ENCODE measurements at regions not wholly inside any gene's neighbourhood (a gene's known extent, or its start where the extent isn't known, plus 50 kb on each side); places are given as distances from the start of the nearest gene placed in this dataset.
"Not testable (repeated sequence)": the region's sequence is repeated elsewhere in the genome, so short reads cannot be mapped to it uniquely, and the experiment has no call there.

DNA sequence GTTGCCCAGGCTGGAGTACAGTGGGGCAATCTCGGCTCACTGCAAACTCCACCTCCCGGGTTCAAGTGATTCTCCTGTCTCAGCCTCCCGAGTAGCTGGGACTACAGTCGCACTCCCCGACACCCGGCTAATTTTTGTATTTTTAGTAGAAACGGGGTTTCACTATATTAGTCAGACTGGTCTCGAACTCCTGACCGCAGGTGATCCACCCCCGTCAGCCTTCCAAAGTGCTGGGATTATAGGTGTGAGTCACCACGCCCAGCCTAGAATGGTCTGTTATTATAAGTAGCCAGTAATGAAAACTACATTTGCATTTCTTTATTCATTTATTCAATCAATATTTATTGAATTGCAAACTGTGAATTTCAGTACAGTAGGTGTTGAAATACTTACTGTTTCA, 72.6 kb upstream of the ABCA1 start:
- ATAC-seq (ENCODE audit: low read depth in 2 of 2); H3K4me1 ChIP-seq (ENCODE audit: control insufficient read depth, insufficient read depth, low read length, poor library complexity, severe bottlenecking); H3K4me3 Mint-ChIP-seq; H3K4me3 ChIP-seq (ENCODE audit: low read depth, low read length); H3K36me3 Mint-ChIP-seq; H3K9me3 ChIP-seq (ENCODE audit: control insufficient read depth in 2 of 2, low read length in 2 of 2); H3K27ac Mint-ChIP-seq; H3K4me1 Mint-ChIP-seq; DNase-seq; H3K27ac ChIP-seq (ENCODE audit: insufficient read depth, low read length, poor library complexity, severe bottlenecking); H3K27me3 ChIP-seq (ENCODE audit: control insufficient read depth, insufficient read depth, low read length); H3K9me3 Mint-ChIP-seq; H3K36me3 ChIP-seq (ENCODE audit: control insufficient read depth, insufficient read depth, low read length): not testable (repeated sequence)
- peaks cover 17% of the 10 kb centered on the region for H3K27me3 Mint-ChIP-seq

- H3K9me3 Mint-ChIP-seq: peaks cover 0 to 2% (median 0%) of the 10 kb centered on the region in 7 donors
- H3K4me1 Mint-ChIP-seq: no peaks in the 10 kb centered on the region
- Histone ChIP-seq H3K27ac (ENCODE audit: insufficient read depth, low read length, poor library complexity, severe bottlenecking) (no peak overlapping the region), H3K36me3 (ENCODE audit: control insufficient read depth, insufficient read depth, low read length) (no peaks in the 10 kb centered on the region), H3K4me3 (ENCODE audit: low read depth, low read length) (no peak overlapping the region), H3K27me3 (ENCODE audit: control insufficient read depth, insufficient read depth, low read length) (no peaks in the 10 kb centered on the region), H3K9me3 (ENCODE audit: control insufficient read depth in 2 of 2, low read length in 2 of 2) (no peaks in the 10 kb centered on the region), H3K4me1 (ENCODE audit: control insufficient read depth, insufficient read depth, low read length, poor library complexity, severe bottlenecking) (no peaks in the 10 kb centered on the region)
- H3K4me3 Mint-ChIP-seq: no peak overlapping the region
- no peaks in the 10 kb centered on the region for H3K36me3 Mint-ChIP-seq
- H3K27me3 Mint-ChIP-seq: peaks cover 10% of the 10 kb centered on the region
- ATAC-seq (ENCODE audit: low read depth in 2 of 2) (no peak), DNase-seq (no peak)
- no peak overlapping the region for H3K27ac Mint-ChIP-seq
Measured at GRCh38 chr9:105004466-105005090, 76.6 kb upstream of the ABCA1 start.

DNA sequence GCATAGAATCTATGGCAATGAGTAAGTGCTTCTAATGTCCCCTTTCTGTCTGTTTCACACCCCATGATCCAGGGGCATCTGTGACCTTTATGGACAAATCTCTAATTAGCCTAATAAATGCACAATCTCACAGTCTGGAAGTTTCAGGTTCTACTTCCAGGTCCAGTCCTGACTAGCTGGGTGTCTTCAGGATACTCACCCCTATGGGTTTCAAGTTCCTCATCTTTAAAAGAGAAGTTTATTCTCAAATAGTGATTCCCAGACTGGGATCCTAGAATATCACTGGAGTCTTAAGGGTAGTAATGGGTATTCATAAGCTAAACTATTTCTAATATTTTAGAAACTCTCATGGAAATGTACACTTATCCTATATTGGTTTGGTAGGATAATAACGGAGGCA, 77.2 kb upstream of the ABCA1 start:
- H3K4me3 ChIP-seq (ENCODE audit: low read depth, low read length): no peak overlapping the region
- H3K27me3 ChIP-seq (ENCODE audit: control insufficient read depth, insufficient read depth, low read length): no peaks in the 10 kb centered on the region
- ATAC-seq (ENCODE audit: low read depth in 2 of 2) (no peak), DNase-seq (no peak)
- peaks cover 6% of the 10 kb centered on the region for H3K27me3 Mint-ChIP-seq
- no peaks in the 10 kb centered on the region for H3K4me1 Mint-ChIP-seq
- no peak overlapping the region for H3K27ac Mint-ChIP-seq
- no peak overlapping the region for H3K4me3 Mint-ChIP-seq
- H3K36me3 Mint-ChIP-seq: no peaks in the 10 kb centered on the region
- no peak overlapping the region for H3K27ac ChIP-seq (ENCODE audit: insufficient read depth, low read length, poor library complexity, severe bottlenecking)
- H3K9me3 Mint-ChIP-seq: peaks cover 0 to 2% (median 0%) of the 10 kb centered on the region in 7 donors
- no peaks in the 10 kb centered on the region for H3K36me3 ChIP-seq (ENCODE audit: control insufficient read depth, insufficient read depth, low read length)
- no peaks in the 10 kb centered on the region for H3K4me1 ChIP-seq (ENCODE audit: control insufficient read depth, insufficient read depth, low read length, poor library complexity, severe bottlenecking)
- no peaks in the 10 kb centered on the region for H3K9me3 ChIP-seq (ENCODE audit: control insufficient read depth in 2 of 2, low read length in 2 of 2)

- Mint-ChIP-seq H3K4me3 (no peak overlapping the region), H3K27me3 (peaks cover 11% of the 10 kb centered on the region)
- H3K9me3 ChIP-seq (ENCODE audit: control insufficient read depth in 2 of 2, low read length in 2 of 2): no peaks in the 10 kb centered on the region
Measured at GRCh38 chr9:105006514-105006913, 78.6 kb upstream of the ABCA1 start.

DNA sequence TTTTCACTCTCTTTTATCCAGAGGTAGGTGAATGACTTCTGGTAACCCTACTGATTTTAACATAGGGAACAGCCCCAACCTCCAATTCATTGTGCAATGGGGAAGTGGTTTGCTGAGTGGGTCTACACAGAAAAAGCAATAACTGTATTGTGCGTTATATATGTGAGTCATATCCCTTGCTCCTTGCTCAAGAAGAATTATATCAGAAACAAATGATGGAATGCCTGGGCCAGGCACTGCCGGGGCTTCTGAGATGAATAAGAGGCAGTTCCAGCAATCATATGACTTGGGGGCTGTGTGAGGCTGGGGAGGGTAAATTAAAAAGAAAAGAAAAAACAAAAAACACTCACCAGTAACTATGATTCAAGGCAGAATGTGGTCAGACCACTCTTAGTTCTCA, 79.2 kb upstream of the ABCA1 start:
- Mint-ChIP-seq H3K4me1 (peaks cover 0 to 4% (median 0%) of the 10 kb centered on the region in 4 donors), H3K9me3 (peaks cover 0 to 2% (median 0%) of the 10 kb centered on the region in 7 donors), H3K36me3 (no peaks in the 10 kb centered on the region), H3K27ac (no peak overlapping the region), H3K27me3 (peaks cover 12% of the 10 kb centered on the region), H3K4me3 (no peak overlapping the region)
- DNase-seq: no peak
- no peaks in the 10 kb centered on the region for H3K27me3 ChIP-seq (ENCODE audit: control insufficient read depth, insufficient read depth, low read length)
- H3K9me3 ChIP-seq (ENCODE audit: control insufficient read depth in 2 of 2, low read length in 2 of 2): no peaks in the 10 kb centered on the region
- ATAC-seq (ENCODE audit: low read depth in 2 of 2): peak in 1 of 2 donors; percentile 31
- H3K4me3 ChIP-seq (ENCODE audit: low read depth, low read length): no peak overlapping the region
- H3K36me3 ChIP-seq (ENCODE audit: control insufficient read depth, insufficient read depth, low read length): no peaks in the 10 kb centered on the region
- no peaks in the 10 kb centered on the region for H3K4me1 ChIP-seq (ENCODE audit: control insufficient read depth, insufficient read depth, low read length, poor library complexity, severe bottlenecking)
- no peak overlapping the region for H3K27ac ChIP-seq (ENCODE audit: insufficient read depth, low read length, poor library complexity, severe bottlenecking)

More at GRCh38 chr9:105006514-105006913, 78.6 kb upstream of the ABCA1 start:
- H3K4me3 ChIP-seq (ENCODE audit: low read depth, low read length): no peak overlapping the region
- ATAC-seq (ENCODE audit: low read depth in 2 of 2) (no peak), DNase-seq (no peak)
- no peak overlapping the region for H3K27ac ChIP-seq (ENCODE audit: insufficient read depth, low read length, poor library complexity, severe bottlenecking)
- no peaks in the 10 kb centered on the region for H3K27me3 ChIP-seq (ENCODE audit: control insufficient read depth, insufficient read depth, low read length)
- Mint-ChIP-seq H3K9me3 (peaks cover 0 to 2% (median 0%) of the 10 kb centered on the region in 7 donors), H3K36me3 (no peaks in the 10 kb centered on the region), H3K4me1 (peaks cover 0 to 2% (median 0%) of the 10 kb centered on the region in 4 donors), H3K27ac (no peak overlapping the region)
- H3K36me3 ChIP-seq (ENCODE audit: control insufficient read depth, insufficient read depth, low read length): no peaks in the 10 kb centered on the region
- no peaks in the 10 kb centered on the region for H3K4me1 ChIP-seq (ENCODE audit: control insufficient read depth, insufficient read depth, low read length, poor library complexity, severe bottlenecking)

DNA sequence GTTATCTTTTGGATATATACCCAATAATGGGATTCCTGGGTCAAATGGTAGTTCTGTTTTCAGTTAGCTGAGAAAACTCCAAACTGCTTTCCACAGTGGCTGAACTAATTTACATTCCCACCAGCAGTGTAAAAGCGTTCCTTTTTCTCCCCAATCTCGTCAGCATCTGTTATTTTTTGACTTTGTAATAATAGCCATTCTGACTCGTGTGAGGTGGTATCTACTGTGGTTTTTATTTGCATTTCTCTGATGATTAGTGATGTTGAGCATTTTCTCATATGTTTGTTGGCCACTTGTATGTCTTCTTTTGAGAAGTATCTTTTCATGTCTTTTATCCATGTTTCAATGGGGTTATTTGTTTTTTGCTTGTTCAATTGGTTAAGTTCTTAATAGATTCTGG, 82.1 kb upstream of the ABCA1 start:
- not testable (repeated sequence) for H3K36me3 Mint-ChIP-seq, H3K4me3 Mint-ChIP-seq

GRCh38 chr9:105021917-105022316, 94.0 kb upstream of the ABCA1 start:
- DNase-seq (peak in 1 of 3 donors; percentile 6), ATAC-seq (ENCODE audit: low read depth in 2 of 2) (no peak)
- Histone ChIP-seq H3K36me3 (ENCODE audit: control insufficient read depth, insufficient read depth, low read length) (no peaks in the 10 kb centered on the region), H3K4me3 (ENCODE audit: low read depth, low read length) (no peak overlapping the region), H3K4me1 (ENCODE audit: control insufficient read depth, insufficient read depth, low read length, poor library complexity, severe bottlenecking) (no peaks in the 10 kb centered on the region), H3K9me3 (ENCODE audit: control insufficient read depth in 2 of 2, low read length in 2 of 2) (no peaks in the 10 kb centered on the region), H3K27ac (ENCODE audit: insufficient read depth, low read length, poor library complexity, severe bottlenecking) (no peak overlapping the region), H3K27me3 (ENCODE audit: control insufficient read depth, insufficient read depth, low read length) (no peaks in the 10 kb centered on the region)
- Mint-ChIP-seq H3K27me3 (peaks cover 6% of the 10 kb centered on the region), H3K4me3 (no peak overlapping the region), H3K9me3 (peaks cover 0 to 1% (median 0%) of the 10 kb centered on the region in 7 donors), H3K4me1 (no peaks in the 10 kb centered on the region), H3K27ac (no peak overlapping the region), H3K36me3 (no peaks in the 10 kb centered on the region)

More for the DNA sequence above, 82.1 kb upstream of the ABCA1 start:
- not testable (repeated sequence) for H3K4me1 Mint-ChIP-seq; ATAC-seq (ENCODE audit: low read depth in 2 of 2); H3K27ac ChIP-seq (ENCODE audit: insufficient read depth, low read length, poor library complexity, severe bottlenecking); H3K4me3 ChIP-seq (ENCODE audit: low read depth, low read length); DNase-seq; H3K27me3 ChIP-seq (ENCODE audit: control insufficient read depth, insufficient read depth, low read length); H3K4me1 ChIP-seq (ENCODE audit: control insufficient read depth, insufficient read depth, low read length, poor library complexity, severe bottlenecking); H3K9me3 ChIP-seq (ENCODE audit: control insufficient read depth in 2 of 2, low read length in 2 of 2); H3K27ac Mint-ChIP-seq; H3K9me3 Mint-ChIP-seq; H3K36me3 ChIP-seq (ENCODE audit: control insufficient read depth, insufficient read depth, low read length)
- H3K27me3 Mint-ChIP-seq: peaks cover 16% of the 10 kb centered on the region

DNA sequence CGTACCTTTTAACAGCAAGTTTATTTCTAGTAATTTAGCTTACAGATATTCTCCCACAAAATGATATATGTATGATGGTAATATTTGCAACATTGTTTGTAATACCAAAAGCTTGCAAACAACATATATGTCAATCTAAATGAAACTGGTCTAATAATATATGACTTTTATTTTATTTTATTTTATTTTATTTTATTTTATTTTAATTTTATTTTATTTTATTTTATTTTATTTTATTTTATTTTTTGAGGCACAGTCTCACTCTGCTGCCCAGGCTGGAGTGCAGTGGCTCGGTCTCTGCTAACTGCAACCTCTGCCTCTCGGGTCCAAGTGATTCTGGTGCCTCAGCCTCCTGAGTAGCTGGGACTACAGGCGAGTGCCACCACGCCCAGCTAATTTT, 94.6 kb upstream of the ABCA1 start:
- not testable (repeated sequence) for H3K36me3 Mint-ChIP-seq; H3K4me3 Mint-ChIP-seq; H3K27ac Mint-ChIP-seq; ATAC-seq (ENCODE audit: low read depth in 2 of 2); DNase-seq; H3K9me3 ChIP-seq (ENCODE audit: control insufficient read depth in 2 of 2, low read length in 2 of 2); H3K4me3 ChIP-seq (ENCODE audit: low read depth, low read length); H3K27me3 ChIP-seq (ENCODE audit: control insufficient read depth, insufficient read depth, low read length); H3K27me3 Mint-ChIP-seq; H3K4me1 Mint-ChIP-seq; H3K36me3 ChIP-seq (ENCODE audit: control insufficient read depth, insufficient read depth, low read length); H3K27ac ChIP-seq (ENCODE audit: insufficient read depth, low read length, poor library complexity, severe bottlenecking); H3K4me1 ChIP-seq (ENCODE audit: control insufficient read depth, insufficient read depth, low read length, poor library complexity, severe bottlenecking); H3K9me3 Mint-ChIP-seq

All from CD4-positive, CD25-positive, alpha-beta regulatory T cell (primary cell).